ENCODE measurements at regions not wholly inside any gene's neighbourhood (a gene's known extent, or its start where the extent isn't known, plus 50 kb on each side); places are given as distances from the start of the nearest gene placed in this dataset.

DNA sequence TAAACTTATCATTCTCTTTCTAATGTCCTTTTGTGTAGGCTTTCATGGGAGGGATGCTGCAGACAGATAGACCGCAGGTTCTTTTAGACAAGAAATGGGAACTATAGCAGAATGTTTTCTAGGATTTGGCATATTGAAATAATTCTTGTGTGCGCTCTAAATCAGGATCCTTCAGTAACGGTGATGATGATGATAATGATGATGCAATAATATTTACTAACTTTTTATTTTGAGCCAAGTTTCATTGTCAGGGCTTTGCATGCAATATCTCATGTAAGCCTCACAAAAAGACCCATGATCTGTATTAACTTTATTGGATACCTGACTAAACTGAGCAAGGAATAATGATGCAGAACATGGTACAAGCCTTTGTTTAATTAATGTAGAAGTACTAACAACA, 280.1 kb downstream of the HAO1 start:
- no peak for DNase-seq
- no peak overlapping the region for H3K4me3 ChIP-seq
- no peaks in the 10 kb centered on the region for H3K27me3 ChIP-seq (replicated peaks; ENCODE audit: insufficient read depth)
- H3K9me3 ChIP-seq (ENCODE audit: low read depth): no peaks in the 10 kb centered on the region
- H3K9ac ChIP-seq: no peak overlapping the region
- in situ Hi-C loops (cut with MboI): no loop called here
- TF ChIP-seq EZH2 (IDR thresholded peaks at IDR 0.05; ENCODE audit: insufficient read depth, poor library complexity, severe bottlenecking) (no peak), EZH2phosphoT487 (IDR thresholded peaks at IDR 0.05; ENCODE audit: insufficient read depth, low read depth) (no peak)
- no peak overlapping the region for H2AFZ ChIP-seq
- 63 to 64% methylated on average over 3 of the region's 3 CpGs for WGBS, 2 experiments (ENCODE audit: low coverage in 1 of 2, low lambda C conversion rate in 2 of 2, missing lambda C conversion rate in 2 of 2)
- no peak overlapping the region for H3K4me2 ChIP-seq (ENCODE audit: unreplicated experiment)
- 0 out of 2 replicates have a peak, but pooled peaks cover 3% of the 10 kb centered on the region for H3F3A ChIP-seq (ENCODE audit: insufficient read depth)
- no peak overlapping the region for H3K27ac ChIP-seq
- no peaks in the 10 kb centered on the region for H3K4me1 ChIP-seq (ENCODE audit: insufficient read depth)
- H4K20me1 ChIP-seq (ENCODE audit: insufficient read depth): no peaks in the 10 kb centered on the region
- H3K79me2 ChIP-seq (ENCODE audit: insufficient read depth): no peaks in the 10 kb centered on the region
- H3K9me2 ChIP-seq (ENCODE audit: insufficient read depth): no peaks in the 10 kb centered on the region
- H3K36me3 ChIP-seq (ENCODE audit: low read depth): no peaks in the 10 kb centered on the region

DNA sequence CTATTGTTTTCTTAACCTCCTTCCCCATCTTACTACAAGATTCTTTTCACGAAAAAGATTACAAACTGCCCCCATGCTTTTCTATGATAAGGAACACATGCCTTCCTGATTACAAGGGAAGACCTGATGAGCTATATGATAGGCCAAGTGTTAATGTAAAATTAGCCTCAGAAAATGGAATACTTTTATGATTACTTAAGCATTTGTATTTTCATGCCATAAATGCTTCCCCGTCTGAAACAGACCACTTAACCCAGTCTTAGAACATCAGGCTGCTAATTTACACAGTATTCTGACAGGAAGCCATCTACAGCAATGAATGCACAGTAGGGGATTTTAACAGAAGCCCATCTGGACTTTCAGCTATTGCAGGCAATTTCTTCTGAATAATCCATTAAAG, 274.9 kb downstream of the HAO1 start:
- Histone ChIP-seq H3K4me1 (ENCODE audit: insufficient read depth) (0 out of 2 replicates have a peak, but pooled peaks cover 4% of the 10 kb centered on the region), H3K9me2 (ENCODE audit: insufficient read depth) (no peaks in the 10 kb centered on the region), H3K4me2 (ENCODE audit: unreplicated experiment) (no peak overlapping the region), H4K20me1 (ENCODE audit: insufficient read depth) (no peaks in the 10 kb centered on the region), H3K4me3 (no peak overlapping the region), H3K9ac (no peak overlapping the region), H3K9me3 (ENCODE audit: low read depth) (no peaks in the 10 kb centered on the region), H2AFZ (no peak overlapping the region), H3K27ac (no peak overlapping the region), H3F3A (ENCODE audit: insufficient read depth) (peaks cover 9% of the 10 kb centered on the region; the same call in 1 of the 2 replicates), H3K36me3 (ENCODE audit: low read depth) (no peaks in the 10 kb centered on the region), H3K79me2 (ENCODE audit: insufficient read depth) (no peaks in the 10 kb centered on the region), H3K27me3 (replicated peaks; ENCODE audit: insufficient read depth) (no peaks in the 10 kb centered on the region)
- peak; percentile 6 for DNase-seq
- in situ Hi-C loops (cut with MboI): no loop called here
- 42 to 59% methylated on average over 2 of the region's 2 CpGs for WGBS, 2 experiments (ENCODE audit: low coverage in 1 of 2, low lambda C conversion rate in 2 of 2, missing lambda C conversion rate in 2 of 2)
- no peak for TF ChIP-seq EZH2 (IDR thresholded peaks at IDR 0.05; ENCODE audit: insufficient read depth, poor library complexity, severe bottlenecking)
- no peak for TF ChIP-seq EZH2phosphoT487 (IDR thresholded peaks at IDR 0.05; ENCODE audit: insufficient read depth, low read depth)

DNA sequence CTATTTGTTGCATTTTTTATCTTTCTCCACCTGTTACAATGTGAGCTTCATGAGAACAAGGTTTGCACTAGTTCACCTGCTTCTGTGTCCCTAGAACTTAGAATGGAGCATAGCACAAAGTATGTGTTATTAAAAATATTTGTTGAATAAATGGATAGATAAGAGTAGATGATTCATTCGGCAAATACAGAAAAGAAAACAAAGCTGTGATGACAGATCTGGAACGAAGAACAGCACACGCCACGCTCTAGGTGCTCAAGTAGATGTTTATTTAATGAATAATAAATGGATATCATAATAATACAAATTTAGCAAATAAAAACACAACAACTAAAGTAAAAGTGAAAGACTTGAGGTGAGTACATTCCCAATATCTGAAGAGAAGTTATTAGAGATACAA, 273.1 kb downstream of the HAO1 start:
- Histone ChIP-seq H3K27me3 (replicated peaks; ENCODE audit: insufficient read depth) (no peaks in the 10 kb centered on the region), H3K27ac (no peak overlapping the region), H3K79me2 (ENCODE audit: insufficient read depth) (no peaks in the 10 kb centered on the region), H3F3A (ENCODE audit: insufficient read depth) (peaks cover 9% of the 10 kb centered on the region; the same call in 1 of the 2 replicates), H2AFZ (no peak overlapping the region), H3K9me3 (ENCODE audit: low read depth) (no peaks in the 10 kb centered on the region), H3K9me2 (ENCODE audit: insufficient read depth) (no peaks in the 10 kb centered on the region), H3K4me3 (no peak overlapping the region), H3K4me2 (ENCODE audit: unreplicated experiment) (no peak overlapping the region), H4K20me1 (ENCODE audit: insufficient read depth) (no peaks in the 10 kb centered on the region), H3K36me3 (ENCODE audit: low read depth) (no peaks in the 10 kb centered on the region), H3K9ac (no peak overlapping the region), H3K4me1 (ENCODE audit: insufficient read depth) (0 out of 2 replicates have a peak, but pooled peaks cover 4% of the 10 kb centered on the region)
- no peak for DNase-seq
- WGBS, 2 experiments (ENCODE audit: low coverage in 1 of 2, low lambda C conversion rate in 2 of 2, missing lambda C conversion rate in 2 of 2): 95 to 99% methylated on average over 4 of the region's 4 CpGs
- TF ChIP-seq EZH2phosphoT487 (IDR thresholded peaks at IDR 0.05; ENCODE audit: insufficient read depth, low read depth) (no peak), EZH2 (IDR thresholded peaks at IDR 0.05; ENCODE audit: insufficient read depth, poor library complexity, severe bottlenecking) (no peak)
- in situ Hi-C loops (cut with MboI): no loop called here

DNA sequence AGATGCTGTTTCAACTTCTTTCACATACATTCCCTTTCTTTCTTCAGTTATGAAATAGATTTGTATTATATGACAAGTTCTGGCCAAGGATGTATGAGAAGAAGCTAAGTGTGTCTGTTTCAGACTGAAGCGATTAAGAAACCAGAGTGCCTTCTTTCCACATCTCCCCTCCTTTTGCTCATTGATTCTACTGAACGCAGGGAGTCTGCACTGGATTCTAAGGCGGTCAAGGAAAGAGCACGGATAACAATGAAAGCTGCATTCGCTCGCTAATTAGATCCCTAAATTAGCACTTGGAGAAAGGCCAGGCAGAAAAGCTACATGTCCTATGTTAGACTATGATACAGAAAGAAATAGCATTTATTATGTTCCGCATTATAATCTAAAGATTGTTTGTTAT, 267.7 kb downstream of the HAO1 start:
- in situ Hi-C loops (cut with MboI): no loop called here
- TF ChIP-seq EZH2phosphoT487 (IDR thresholded peaks at IDR 0.05; ENCODE audit: insufficient read depth, low read depth) (no peak), EZH2 (IDR thresholded peaks at IDR 0.05; ENCODE audit: insufficient read depth, poor library complexity, severe bottlenecking) (no peak)
- Histone ChIP-seq H3K79me2 (ENCODE audit: insufficient read depth) (no peaks in the 10 kb centered on the region), H3K9ac (no peak overlapping the region), H3K9me3 (ENCODE audit: low read depth) (no peaks in the 10 kb centered on the region), H3K4me3 (no peak overlapping the region), H3K36me3 (ENCODE audit: low read depth) (no peaks in the 10 kb centered on the region), H2AFZ (no peak overlapping the region), H3F3A (ENCODE audit: insufficient read depth) (peaks cover 7% of the 10 kb centered on the region; the same call in 1 of the 2 replicates), H4K20me1 (ENCODE audit: insufficient read depth) (no peaks in the 10 kb centered on the region), H3K4me2 (ENCODE audit: unreplicated experiment) (no peak overlapping the region), H3K27ac (no peak overlapping the region), H3K27me3 (replicated peaks; ENCODE audit: insufficient read depth) (no peaks in the 10 kb centered on the region), H3K4me1 (ENCODE audit: insufficient read depth) (peaks cover 12% of the 10 kb centered on the region), H3K9me2 (ENCODE audit: insufficient read depth) (no peaks in the 10 kb centered on the region)
- DNase-seq: no peak
- 82 to 83% methylated on average over 7 of the region's 7 CpGs for WGBS, 2 experiments (ENCODE audit: low coverage in 1 of 2, low lambda C conversion rate in 2 of 2, missing lambda C conversion rate in 2 of 2)

DNA sequence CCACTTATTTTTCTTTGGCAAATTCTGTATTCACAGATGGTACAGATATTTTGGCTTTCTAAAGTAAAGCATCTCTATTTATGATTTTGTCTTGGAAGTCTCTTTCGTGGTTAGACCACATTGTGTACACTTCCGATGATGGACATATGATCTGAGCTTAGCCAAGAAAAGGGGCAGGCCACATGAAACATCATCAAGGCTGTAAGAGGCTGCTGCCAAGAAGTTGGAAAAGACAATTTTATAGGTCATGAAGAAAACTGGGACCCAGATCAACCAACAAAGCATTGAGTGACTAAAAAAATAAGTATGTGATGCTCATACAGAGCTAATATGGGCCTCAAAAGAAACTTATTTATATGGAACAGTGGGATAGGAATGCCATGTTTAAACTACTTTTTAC, 266.4 kb downstream of the HAO1 start:
- H4K20me1 ChIP-seq (ENCODE audit: insufficient read depth): no peaks in the 10 kb centered on the region
- H3K27ac ChIP-seq: no peak overlapping the region
- H3K4me2 ChIP-seq (ENCODE audit: unreplicated experiment): no peak overlapping the region
- no peaks in the 10 kb centered on the region for H3K79me2 ChIP-seq (ENCODE audit: insufficient read depth)
- TF ChIP-seq EZH2phosphoT487 (IDR thresholded peaks at IDR 0.05; ENCODE audit: insufficient read depth, low read depth) (no peak), EZH2 (IDR thresholded peaks at IDR 0.05; ENCODE audit: insufficient read depth, poor library complexity, severe bottlenecking) (no peak)
- WGBS, 2 experiments (ENCODE audit: low coverage in 1 of 2, low lambda C conversion rate in 2 of 2, missing lambda C conversion rate in 2 of 2): 4 to 6% methylated on average over 2 of the region's 2 CpGs
- DNase-seq: peak; percentile 68
- no peak overlapping the region for H2AFZ ChIP-seq
- in situ Hi-C loops (cut with MboI): no loop called here
- H3K4me1 ChIP-seq (ENCODE audit: insufficient read depth): peaks cover 12% of the 10 kb centered on the region
- no peaks in the 10 kb centered on the region for H3K36me3 ChIP-seq (ENCODE audit: low read depth)
- H3K4me3 ChIP-seq: no peak overlapping the region
- H3K27me3 ChIP-seq (replicated peaks; ENCODE audit: insufficient read depth): no peaks in the 10 kb centered on the region
- H3K9me2 ChIP-seq (ENCODE audit: insufficient read depth): no peaks in the 10 kb centered on the region
- H3K9ac ChIP-seq: no peak overlapping the region
- H3F3A ChIP-seq (ENCODE audit: insufficient read depth): peaks cover 7% of the 10 kb centered on the region; the same call in 1 of the 2 replicates
- no peaks in the 10 kb centered on the region for H3K9me3 ChIP-seq (ENCODE audit: low read depth)

Measured in GM23248 (cell line).